Ovary (tissue), 3 donors: ENCODE measurements at regions not wholly inside any gene's neighbourhood (a gene's known extent, or its start where the extent isn't known, plus 50 kb on each side); places are given as distances from the start of the nearest gene placed in this dataset.

ENCODE experiments used
- POLR2A ChIP-seq: fragments of 450-650 bp; IDR thresholded peaks from one replicate; pipeline ENCODE4 v1.6.1; 2017; ENCODE audit warnings: antibody characterized with exemption, mild to moderate bottlenecking, moderate library complexity
- TF ChIP-seq, protein P1 (sequence below), 3 donors: fragments of 450-650 bp in 2 of 3; fragments of 200-600 bp in 1 of 3; IDR thresholded peaks; one replicate each; pipeline versions ENCODE4 v1.5.1 to v1.8.0; 2016 to 2022; ENCODE audit warnings: antibody characterized with exemption in 3 of 3, mild to moderate bottlenecking in 1 of 3
- donor health status: DM: no; HTN: no; CAD: no.

GRCh38 chr18:1177232-1177631 lies 272.6 kb downstream of the ADCYAP1 start:
- TF ChIP-seq, protein P1, sequence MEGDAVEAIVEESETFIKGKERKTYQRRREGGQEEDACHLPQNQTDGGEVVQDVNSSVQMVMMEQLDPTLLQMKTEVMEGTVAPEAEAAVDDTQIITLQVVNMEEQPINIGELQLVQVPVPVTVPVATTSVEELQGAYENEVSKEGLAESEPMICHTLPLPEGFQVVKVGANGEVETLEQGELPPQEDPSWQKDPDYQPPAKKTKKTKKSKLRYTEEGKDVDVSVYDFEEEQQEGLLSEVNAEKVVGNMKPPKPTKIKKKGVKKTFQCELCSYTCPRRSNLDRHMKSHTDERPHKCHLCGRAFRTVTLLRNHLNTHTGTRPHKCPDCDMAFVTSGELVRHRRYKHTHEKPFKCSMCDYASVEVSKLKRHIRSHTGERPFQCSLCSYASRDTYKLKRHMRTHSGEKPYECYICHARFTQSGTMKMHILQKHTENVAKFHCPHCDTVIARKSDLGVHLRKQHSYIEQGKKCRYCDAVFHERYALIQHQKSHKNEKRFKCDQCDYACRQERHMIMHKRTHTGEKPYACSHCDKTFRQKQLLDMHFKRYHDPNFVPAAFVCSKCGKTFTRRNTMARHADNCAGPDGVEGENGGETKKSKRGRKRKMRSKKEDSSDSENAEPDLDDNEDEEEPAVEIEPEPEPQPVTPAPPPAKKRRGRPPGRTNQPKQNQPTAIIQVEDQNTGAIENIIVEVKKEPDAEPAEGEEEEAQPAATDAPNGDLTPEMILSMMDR (IDR thresholded peaks at IDR 0.05), result no peak
- TF ChIP-seq POLR2A, result no peak
